NCI-H345 (cell line): ENCODE measurements at regions not wholly inside any gene's neighbourhood (a gene's known extent, or its start where the extent isn't known, plus 50 kb on each side); places are given as distances from the start of the nearest gene placed in this dataset.
A peak's percentile ranks its signal among the peaks of the same experiment; 100 is the strongest.

Experiments
- DNase-seq: peaks from one replicate; lab custom pipeline; 2025; lab: John Stamatoyannopoulos, UW

GRCh38 chr17:5694551-5694950 is 110.2 kb upstream of the NLRP1 start:
- peak; percentile 90 for DNase-seq

GRCh38 chr17:5695480-5695879 is 111.2 kb upstream of the NLRP1 start:
- no peak for DNase-seq

DNA sequence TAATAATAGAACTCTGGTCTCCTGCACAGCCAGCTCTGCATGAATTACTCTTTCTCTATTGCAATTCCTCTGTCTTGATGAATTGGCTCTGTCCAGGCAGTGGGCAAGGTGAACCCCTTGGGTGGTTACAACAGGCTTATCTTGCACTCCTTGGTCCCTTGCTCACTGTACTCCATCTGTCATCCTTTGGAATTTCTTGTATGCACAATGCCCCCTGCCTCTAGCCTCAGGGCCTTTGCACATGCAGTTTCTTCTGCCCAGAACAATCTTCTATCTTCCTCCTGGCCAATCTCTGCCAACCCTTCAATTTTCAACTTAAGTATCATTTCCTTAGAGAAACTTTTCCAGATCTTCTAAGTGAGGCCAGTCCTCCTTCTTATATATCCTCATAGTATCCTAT is 114.7 kb upstream of the NLRP1 start:
- no peak for DNase-seq

DNA sequence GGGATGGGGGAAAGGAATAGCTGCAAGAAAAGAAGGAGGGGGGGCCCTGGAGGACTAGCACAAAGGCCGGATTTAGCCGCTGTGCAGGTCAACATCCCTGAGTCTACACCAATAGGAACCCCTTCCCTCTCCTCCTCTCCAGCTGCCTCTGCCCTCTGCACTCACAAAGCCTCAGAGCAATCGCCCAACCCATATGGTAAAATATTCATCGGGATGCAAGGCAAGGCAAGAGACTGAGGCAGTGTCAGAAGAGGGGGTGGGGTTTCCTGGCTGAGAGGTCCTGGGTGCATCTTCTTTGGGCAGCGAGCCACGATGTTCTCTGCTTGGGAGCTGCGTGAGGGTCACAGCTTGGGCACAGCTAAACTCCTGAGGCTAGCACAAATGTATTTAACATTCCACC is 115.5 kb upstream of the NLRP1 start:
- DNase-seq = no peak

GRCh38 chr17:5700745-5701144 is 116.4 kb upstream of the NLRP1 start:
- DNase-seq = peak; percentile 19

GRCh38 chr17:5701381-5701780 is 117.1 kb upstream of the NLRP1 start:
- no peak for DNase-seq

DNA sequence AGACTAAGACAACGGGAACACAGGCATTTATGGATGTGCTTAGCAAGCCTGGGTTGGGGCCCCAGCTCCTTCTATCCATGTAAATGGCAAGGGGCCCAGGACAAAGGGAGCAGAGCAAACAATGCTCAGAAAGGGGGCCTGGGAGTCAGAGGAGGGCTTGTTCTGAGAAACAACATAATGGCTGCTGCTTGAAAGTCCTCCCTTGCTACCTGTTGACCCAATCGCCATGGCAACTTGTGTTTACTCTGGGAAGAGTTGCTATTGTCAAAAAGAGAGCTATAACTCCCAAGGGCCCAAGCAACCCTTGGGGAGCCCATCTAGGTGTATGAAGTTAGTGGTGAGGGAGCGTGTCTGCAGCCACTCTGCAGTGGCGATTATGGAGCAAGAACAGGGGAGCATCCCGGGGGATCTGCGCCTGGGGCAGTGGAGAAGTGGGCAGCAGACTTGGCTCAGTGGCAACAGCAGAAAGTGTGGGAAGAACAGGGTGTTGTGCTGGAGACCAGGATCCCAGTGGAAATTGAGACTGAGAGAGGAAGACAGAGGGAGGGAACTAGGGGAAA is 118.7 kb upstream of the NLRP1 start:
- DNase-seq = peak; percentile 74

DNA sequence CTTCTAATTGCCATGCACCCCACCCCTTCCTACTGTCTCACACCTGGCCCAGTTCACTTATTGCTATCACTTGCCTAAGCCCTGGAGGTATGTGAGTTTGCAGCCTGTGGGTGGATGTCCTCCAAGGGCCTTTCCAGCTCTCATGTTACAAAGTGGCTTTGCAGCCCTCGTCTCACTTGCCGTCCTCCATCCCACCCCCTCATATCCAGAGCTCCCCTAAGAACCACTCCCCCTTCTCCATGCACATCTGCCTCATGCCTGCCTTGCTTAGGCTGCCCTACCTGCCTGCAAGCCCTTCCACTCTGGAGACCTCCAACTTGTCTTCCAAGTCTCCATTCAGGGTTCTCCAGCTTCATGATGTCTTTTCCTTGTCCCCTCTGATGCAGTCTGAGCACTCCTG is 119.4 kb upstream of the NLRP1 start:
- peak; percentile 24 for DNase-seq

- DNase-seq = no peak
Measured at GRCh38 chr17:5705081-5705875, 121.0 kb upstream of the NLRP1 start.

- DNase-seq = no peak
Measured at GRCh38 chr17:5705876-5706576, 121.7 kb upstream of the NLRP1 start.

GRCh38 chr17:5706577-5707210 is 122.4 kb upstream of the NLRP1 start:
- peak; percentile 52 for DNase-seq

- no peak for DNase-seq
Measured at GRCh38 chr17:5707482-5707881, 123.2 kb upstream of the NLRP1 start.

DNA sequence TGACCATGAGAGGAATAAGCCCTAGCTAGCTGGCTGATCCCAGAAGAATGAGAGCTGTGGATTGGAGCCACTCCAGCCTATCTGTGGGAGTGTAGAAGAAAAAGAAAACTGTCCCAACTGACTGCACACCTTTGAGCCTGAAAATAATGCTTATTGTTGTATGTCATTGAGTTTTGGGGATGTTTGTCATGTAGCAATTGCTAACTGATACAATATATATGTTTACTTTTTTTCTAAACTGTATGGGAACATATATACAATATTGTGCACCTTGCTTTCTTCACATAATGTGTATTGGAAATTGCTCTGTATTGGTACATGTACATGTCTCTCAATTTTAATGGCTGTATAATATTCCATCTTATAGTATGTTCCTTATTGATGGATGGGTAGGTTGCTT is 124.0 kb upstream of the NLRP1 start:
- DNase-seq = no peak

DNA sequence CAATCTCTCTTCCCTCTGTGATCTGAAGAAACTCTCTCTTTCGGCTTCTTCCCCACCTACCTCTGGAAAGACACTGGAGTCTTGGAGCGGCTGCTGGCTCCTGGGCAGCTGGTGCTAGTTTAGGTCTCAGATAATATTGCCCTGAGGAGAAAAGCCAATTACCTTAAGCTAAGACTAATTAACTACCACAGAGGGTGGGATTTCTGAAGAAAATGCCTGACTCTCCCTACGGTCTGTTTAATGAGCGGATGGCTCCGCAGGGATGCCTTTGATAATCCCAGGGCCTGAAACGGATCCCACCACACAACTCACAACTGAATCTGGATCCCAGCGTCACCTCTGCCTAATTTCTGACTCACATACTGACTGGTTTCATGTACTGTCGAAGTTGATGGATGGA is 127.0 kb upstream of the NLRP1 start:
- no peak for DNase-seq

DNA sequence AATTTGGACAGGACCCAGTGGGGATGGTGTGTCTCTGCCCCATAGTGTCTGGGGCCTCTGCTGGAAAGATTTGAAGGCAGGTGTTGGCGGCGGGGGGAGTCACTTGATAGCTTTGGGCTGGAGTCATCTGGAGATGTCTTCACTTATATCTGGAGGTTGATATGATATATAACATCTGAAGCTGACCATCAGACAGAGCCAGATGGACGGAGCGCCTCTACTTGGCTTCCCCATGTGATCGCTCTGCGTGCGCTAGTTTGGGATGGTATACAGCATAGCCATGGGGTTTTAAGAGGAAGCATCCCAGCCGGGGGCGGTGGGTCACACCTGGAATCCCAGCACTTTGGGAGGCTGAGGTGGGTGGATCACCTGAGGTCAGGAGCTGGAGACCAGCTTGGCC is 130.7 kb upstream of the NLRP1 start:
- DNase-seq = no peak

DNA sequence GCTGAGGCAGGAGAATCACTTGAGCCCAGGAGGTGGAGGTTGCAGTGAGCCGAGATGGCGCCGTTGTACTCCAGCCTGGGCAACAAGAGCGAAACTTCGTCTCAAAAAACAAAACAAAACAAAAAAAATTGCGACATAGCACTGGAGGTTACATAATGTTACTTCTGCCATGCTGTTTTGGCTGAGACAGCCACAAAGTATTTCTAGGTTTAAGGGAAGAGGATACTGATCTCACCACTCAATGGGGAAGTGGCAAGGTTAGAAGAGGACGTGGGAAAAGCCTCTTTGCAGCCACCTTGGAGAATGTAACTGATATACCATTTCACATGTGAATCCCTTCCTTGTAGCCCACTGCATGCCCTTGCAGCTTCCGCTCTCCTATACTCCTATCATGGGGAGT is 131.2 kb upstream of the NLRP1 start:
- DNase-seq = no peak

DNA sequence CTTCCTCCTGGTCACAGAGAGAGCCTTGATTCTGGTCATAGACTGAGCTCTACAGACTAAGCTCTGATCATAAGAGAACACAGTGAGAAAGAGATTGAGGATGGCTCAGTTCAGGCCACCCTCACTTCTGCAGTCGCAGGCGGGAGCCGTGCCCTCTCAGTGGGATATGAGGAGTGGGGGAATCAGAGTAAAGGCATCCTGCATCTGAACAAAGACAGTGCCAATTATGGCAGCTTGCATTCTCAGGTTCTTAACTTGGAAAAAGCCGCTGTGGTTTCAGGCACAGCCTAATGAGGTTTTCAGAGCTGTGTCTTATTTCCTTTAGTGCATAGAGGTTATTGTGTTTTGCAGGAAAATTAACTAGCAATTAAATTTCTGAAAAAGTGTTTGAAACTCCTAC is 134.4 kb upstream of the NLRP1 start:
- DNase-seq = no peak

DNA sequence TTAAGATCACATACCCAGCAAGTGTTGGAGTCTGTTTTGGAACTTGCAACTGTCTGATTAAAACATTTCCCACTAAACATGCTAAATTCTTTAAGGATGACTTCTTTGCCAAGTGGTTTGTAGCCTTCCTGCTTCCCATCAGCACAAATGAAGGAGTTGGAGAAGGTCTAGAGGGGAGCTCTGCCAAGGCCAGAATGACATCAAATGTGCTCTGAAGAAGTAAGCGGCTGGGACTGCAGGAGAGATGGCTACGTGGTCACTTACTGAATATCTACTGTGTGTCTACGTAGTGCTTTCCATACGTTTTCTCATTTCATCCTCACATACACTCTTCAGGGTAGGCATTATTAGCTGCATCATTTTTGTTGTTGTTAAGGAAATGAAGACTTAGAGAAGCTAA is 135.7 kb upstream of the NLRP1 start:
- no peak for DNase-seq

DNA sequence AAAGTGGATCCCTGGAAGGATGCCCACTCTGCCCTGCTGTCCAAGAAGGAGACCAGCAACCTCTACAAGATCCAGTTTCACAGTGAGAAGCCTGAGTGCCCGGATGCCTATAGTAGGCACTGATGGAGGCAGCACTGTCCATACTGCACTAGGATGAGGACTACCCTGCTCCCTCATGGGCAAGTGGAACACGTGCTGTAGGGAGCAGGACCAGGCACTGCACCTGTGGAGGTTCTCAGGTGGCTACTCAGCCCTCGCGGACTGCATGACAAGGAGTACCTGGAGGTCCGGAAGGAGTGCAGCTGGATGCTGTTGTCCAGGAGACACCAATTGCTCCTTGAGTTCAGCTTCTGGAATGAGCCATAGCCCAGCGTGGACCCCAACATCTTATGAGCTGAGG is 146.1 kb upstream of the NLRP1 start:
- DNase-seq = no peak

DNA sequence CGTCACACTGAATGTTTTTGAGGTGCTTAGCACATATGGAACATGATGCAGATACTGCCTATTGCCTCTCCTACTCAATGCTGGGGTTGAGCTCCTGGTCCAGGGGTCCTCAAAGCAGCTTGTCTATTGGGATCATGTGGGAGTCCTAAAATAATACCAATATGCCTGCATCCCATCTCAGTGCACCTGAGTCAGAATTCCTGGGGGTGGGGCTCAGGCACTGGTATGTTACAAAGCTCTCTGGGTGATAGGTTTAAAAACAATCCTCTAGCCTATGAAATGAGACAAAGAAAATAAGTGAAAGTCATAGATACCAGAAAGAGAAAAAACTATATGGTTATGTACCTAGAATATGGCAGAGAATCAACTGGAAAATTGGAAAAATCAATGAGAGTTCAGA is 156.6 kb upstream of the NLRP1 start:
- DNase-seq = no peak

DNA sequence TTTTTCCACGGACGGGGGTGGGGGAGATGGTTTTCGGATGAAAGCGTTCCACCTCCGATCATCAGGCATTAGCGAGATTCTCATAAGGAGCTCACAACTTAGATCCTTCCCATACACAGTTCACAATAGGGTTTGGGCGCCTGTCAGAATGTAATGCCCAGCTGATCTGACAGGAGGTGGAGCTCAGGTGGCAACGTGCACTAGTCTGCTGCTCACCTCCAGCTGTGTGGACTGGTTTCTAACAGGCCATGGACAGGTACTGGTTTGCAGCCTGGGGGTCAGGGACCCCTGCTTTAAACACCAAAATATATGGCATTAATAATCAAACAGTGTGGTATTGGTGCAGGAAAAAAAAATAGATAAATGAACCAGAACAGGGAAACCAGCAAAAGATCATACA is 157.5 kb upstream of the NLRP1 start:
- DNase-seq = no peak

- no peak for DNase-seq
Measured at GRCh38 chr17:5745111-5745813, 161.0 kb upstream of the NLRP1 start.
